ENCODE measurements at regions not wholly inside any gene's neighbourhood (a gene's known extent, or its start where the extent isn't known, plus 50 kb on each side); places are given as distances from the start of the nearest gene placed in this dataset.

- TF ChIP-seq CTCF (conservative IDR thresholded peaks at IDR 0.05; ENCODE audit: low read length), result no peak
- TF ChIP-seq EZH2phosphoT487 (IDR thresholded peaks at IDR 0.05; ENCODE audit: borderline replicate concordance, low read depth, low read length), result no peak
Measured at GRCh38 chr7:18210377-18210776, 182.7 kb upstream of the PRPS1L1 start.
